HG03354 (cell line): ENCODE measurements at regions not wholly inside any gene's neighbourhood (a gene's known extent, or its start where the extent isn't known, plus 50 kb on each side); places are given as distances from the start of the nearest gene placed in this dataset.
"Not testable (repeated sequence)": the region's sequence is repeated elsewhere in the genome, so short reads cannot be mapped to it uniquely, and the experiment has no call there.

Source experiments
- ATAC-seq: cut with Tn5 transposase; IDR thresholded peaks from one replicate; pipeline ENCODE4 v1.9.1; 2021; ENCODE audit warnings: mild to moderate bottlenecking; ENCODE audit not compliant: unreplicated experiment, poor library complexity, severe bottlenecking

DNA sequence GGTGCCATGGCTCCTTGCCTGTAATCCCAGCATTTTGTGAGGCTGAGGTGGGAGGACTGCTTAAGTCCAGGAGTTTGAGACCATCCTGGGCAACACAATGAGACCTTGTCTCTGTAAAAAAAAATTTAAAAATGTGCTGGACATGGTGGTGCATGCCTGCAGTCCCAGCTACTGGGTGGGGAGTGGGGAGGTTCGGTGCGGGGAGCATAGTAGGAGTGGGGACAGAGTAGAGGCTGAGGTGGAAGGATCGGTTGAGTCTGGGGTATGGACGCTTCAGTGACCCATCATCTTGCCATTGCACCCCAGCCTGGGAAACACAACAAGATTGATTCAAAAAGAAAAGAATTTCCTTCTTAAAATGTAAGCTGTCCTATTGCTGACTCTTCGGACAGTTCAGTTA is 1490.0 kb upstream of the GBE1 start:
- no peak for ATAC-seq

DNA sequence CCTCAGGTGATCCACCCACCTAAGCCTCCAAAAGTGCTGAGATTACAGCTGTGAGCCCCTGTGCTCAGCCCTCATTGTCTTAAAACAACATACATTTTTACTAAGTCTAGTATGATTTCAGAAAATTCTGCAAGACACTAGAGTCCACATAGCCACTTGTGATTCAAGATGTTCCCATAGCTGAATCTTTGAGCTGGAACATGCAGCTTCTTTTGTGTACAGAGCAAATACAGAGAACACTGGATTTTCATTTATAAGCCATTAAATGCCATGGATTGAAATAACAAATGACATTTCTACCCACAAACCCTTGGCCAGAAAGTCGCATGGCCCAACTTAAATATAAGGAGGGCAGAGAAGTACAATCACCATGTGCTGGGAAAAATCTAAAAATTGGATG is 1489.2 kb upstream of the GBE1 start:
- no peak for ATAC-seq

DNA sequence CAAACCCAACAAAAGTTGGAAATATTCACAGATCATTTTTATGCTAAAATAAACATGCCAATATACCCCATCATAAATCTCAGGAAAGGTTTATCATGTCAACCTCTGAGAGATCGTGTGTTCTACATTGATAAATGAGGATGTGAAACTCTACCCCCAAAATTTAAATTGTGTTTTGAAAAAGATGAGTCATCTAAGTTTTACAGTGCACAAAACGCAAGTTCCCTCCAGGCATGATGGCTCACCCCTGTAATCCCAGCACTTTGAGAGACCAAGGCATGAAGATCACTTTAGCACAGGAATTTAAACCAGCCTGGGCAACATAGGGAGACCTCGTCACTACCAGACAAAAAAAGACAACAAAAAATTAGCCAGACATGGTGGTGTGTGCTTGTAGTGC is 1487.0 kb upstream of the GBE1 start:
- ATAC-seq: no peak

DNA sequence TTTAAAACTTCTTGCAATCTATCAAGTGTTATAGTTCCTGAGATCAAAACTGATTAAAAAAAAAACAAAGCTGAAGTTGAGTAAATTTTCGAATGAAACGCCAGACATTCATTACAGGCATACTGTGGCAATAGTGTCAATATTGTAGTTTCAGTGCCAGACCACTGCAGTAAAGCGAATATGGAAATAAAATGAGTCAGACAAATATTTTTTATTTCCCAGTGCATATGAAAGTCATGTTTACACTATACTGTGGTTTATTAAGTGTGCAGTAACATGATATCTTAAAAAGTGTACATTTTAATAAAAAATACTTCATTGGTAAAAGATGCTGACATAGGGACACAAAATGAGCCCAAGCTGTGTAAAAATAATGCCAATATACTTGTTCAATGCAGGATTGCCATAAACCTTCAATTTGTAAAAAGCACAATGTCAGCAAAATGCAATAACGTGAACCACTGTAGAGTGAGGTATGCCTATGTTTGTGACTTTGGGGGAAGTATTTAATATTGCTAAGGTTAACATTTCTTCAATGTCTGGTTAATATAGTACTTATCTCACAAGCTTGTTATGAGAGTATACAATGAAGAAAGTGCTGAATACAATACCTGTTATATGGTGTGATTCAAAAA is 1473.9 kb upstream of the GBE1 start:
- ATAC-seq: no peak

DNA sequence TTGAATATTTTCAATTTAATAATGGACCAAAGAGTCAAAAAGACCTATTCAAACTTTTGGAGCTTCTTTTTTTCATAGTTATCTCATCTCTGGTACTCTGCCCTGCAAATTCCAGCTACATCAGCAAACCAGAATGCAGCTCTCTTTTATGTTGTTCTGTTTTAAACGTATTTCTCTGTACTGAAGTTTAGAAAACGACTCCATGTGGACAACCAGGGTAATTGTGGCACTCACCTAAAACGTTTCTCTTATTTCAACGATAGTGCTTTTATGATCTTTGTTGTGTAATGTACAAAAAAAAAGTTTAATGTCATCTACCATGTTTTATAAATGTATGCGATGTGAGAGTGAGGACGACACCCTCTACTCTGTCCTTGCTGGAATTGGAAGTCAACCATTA is 1472.3 kb upstream of the GBE1 start:
- ATAC-seq: no peak

DNA sequence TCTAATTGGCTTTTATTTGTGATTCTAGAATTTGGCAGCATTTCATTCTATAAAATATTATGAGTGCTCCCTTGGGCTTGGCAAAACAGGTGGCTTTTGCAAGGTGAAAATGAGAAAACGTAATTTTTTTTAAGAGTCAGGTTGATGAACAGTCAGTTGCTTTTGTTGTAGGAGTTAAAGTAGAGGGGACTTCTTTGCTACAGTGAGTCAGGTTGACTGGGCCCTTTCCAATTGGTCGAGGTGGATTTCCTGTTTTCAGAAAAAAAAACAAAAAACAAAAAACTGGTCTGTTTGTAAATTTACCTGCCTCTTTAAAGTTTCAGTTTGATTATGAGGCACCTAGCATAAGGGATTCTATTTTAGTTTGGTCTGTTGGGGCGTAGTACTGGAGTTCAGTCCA is 1469.4 kb upstream of the GBE1 start:
- no peak for ATAC-seq

DNA sequence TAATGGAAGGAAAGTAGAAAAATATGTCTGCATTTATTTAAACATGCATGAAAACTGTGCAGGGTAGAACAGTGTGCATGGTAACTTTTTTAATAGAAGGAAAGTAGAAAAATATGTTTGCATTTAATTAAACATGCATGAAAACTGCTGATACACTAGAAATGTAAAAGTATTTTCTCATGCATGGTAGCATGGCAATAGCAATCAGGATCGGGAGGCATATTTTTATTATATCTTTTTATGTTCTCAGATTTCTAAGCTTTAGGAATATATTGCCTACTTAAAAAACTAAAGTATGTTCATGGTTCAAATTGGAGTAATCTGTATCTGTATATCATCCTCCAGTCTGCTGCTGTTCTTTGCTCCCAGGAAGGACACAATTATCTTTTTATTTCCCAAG is 1468.9 kb upstream of the GBE1 start:
- ATAC-seq: no peak

DNA sequence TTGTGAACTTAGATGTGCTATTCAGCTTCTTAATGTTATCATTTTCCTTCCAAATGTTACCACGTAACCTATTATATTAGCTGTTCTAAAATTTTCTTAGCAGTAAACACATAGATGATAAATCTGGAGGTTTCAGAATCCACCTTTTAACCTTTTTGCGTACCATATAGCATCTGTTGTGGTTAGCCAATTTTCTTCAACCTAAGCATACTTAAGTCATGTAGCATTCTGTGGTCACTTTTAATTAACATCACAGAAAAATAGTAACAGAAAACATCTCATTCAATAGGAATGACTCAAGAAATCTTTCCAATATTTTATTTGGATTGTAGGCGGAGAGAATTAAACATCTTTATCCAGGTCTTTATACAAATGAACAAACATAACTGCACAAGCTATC is 1465.3 kb upstream of the GBE1 start:
- no peak for ATAC-seq

DNA sequence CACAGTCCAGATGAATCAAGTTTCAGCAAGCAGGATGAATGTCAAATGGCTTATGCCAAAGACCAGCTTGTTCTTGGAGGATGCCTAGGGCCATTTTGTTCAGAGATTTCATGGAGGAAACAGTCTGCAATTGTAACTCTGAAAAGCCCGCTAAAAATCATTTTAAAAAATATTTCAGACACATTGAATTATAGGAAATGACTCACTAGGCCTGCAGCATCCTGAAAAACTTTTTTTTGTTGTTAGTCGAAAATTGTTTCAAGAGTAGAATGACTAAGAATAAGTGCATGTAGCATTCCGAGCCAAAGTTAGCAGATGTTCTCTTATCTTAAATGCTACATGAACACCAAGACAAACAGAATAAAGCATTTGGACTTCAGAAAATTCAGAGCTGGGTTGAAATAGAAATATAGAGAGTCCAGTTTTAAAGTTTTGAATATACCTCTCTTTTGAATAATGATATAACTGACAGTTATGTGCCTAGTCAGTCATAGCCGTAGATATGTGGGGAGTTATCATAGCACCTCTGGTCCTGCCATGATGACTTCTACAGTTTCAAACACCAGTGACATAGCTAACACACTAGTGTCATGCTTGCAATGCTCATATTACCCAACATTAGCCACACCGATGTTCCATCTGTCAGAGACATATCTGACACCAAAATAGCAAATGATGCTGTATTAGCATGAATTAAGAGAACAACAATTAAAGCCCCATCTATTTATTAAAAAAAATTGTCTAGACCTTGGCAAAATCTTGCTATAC is 1462.8 kb upstream of the GBE1 start:
- no peak for ATAC-seq

DNA sequence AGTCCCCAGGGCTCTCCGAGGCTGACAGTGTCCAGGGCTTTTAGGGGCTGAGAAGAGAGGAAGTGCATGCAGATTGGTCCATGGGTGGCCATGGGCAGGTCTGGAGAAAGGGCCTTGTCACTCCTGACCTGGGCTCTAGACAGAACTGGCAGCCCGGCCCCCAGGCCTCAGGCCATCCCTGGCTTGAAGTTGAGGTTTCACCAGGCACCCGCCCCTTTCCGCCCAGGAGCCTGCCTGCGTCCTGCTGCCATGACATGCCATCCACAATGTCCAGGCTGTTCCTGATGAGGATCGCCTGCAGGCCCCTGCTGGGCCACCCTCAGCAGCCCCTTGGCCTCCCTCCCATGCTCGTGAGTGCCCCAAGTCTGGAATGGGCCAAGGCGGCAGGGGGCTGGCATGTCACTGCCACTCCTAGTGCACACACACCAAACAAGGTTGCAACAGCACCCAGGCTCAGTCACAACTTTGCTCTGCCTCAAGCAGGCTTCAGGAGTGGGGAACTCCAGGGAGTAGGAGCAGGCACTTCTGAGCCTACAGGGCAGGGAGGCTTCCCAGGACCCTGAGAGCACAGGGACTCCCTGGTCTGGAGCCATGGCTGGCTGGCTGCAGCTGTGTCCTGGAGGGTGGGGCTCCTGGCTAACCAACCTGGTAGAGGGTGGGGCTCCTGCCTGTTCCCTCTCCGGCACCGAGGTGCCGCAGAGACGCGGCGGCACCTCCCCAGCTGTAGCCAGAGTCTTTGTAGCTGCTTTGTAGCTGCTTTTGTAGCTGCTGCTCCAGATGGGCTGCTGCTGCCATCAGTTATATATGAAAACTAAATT is 1457.1 kb upstream of the GBE1 start:
- no peak for ATAC-seq

DNA sequence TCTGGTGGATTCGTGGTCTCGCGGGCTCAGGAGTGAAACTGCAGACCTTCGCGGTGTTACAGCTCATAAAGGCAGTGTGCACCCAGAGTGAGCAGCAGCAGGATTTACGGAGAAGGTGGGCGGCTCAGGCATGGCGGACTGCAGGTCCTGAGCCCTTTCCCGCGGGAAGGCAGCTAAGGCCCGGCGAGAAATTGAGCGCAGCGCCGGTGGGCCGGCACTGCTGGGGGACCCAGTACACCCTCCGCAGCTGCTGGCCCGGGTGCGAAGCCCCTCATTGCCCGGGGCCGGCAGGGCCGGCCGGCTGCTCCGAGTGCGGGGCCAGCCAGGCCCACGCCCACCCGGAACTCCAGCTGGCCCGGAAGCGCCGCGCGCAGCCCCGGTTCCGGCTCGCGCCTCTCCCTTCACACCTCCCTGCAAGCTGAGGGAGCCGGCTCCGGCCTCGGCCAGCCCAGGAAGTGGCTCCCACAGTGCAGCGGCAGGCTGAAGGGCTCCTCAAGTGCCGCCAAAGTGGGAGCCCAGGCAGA is 1456.2 kb upstream of the GBE1 start:
- not testable (repeated sequence) for ATAC-seq

DNA sequence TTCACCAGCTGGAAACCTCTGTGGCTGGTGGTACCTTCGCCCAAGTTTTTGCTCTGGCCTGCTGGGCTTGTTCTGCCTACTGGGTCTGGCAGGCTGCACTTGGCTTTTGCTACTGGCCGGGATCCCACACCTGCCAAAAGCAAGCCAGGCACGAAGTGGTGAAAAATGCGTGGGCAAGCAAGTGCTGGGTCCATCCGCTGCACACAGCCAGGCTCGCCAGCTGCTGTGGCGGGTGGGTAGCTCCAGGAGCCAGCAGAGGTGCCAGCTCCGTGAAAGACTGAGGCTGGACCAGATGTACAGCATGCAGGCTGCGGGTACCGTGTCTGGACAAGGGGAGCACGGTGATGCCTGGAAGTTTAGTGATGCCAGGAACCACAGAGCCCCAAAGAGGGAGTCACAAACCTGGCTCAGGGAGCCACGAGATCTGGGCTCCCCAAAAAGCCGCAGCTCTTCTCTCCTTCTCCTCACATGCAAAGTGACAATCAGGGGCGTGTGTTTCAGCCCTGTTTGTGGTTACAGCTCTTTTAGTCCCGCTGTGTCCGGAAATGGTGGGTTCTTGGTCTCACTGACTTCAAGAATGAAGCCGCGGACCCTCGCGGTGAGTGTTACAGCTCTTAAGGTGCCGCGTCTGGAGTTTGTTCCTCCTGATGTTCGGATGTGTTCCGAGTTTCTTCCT is 1455.6 kb upstream of the GBE1 start:
- ATAC-seq: no peak

DNA sequence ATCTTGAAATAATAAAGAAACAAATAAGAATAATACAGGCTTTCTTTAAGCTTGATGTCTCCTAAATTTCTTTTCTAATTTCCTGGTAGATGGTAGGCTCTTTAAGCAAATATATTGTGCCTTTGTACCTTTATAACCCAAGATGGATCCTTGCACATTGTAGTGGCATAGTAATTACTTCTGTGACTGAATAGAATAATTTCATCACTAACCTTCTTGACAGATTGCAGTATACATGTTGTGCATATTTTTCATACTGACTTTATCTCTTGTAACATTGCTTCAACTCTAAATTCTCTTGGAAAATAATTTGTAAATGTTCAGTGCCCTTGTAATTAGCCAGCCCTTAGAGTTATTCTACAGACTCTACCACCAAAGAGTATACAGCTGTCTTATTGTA is 1433.8 kb upstream of the GBE1 start:
- no peak for ATAC-seq

DNA sequence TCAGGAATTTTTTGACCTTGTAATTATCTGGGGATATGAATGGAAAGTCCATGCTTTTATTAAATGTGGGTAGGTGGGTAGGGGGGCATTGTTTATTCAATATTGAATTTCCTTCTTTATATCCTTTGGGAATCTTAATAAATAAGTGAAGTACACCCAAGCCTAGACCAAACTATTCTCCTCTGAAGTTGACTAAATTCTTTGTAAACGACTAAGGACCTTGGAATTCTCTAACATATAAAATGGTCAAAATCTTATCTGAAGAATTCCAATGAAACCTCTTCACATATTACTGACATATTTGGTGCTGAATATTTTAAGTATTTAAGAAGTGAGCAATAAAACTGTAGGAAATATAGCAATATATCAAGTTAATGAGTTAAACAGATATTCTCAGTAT is 1432.1 kb upstream of the GBE1 start:
- ATAC-seq: no peak

DNA sequence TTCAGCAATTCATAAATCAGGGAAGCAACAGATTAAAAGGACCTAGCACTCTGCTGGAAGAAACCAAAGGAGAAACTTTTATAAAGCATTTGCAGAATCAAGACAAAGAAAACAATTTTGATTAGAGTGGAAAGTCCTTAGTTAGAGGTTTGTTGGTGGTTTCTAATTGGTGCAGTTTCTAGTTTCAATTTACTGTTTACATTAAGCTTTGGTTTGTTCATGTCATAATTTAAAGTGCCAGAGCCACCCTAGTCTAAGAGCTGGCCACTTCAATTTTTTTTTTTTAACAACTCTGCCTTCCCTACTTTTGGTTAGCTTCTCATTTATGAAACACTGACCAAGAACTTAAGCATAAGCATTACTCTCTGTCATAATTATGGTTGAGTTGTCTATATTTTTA is 1428.2 kb upstream of the GBE1 start:
- no peak for ATAC-seq

DNA sequence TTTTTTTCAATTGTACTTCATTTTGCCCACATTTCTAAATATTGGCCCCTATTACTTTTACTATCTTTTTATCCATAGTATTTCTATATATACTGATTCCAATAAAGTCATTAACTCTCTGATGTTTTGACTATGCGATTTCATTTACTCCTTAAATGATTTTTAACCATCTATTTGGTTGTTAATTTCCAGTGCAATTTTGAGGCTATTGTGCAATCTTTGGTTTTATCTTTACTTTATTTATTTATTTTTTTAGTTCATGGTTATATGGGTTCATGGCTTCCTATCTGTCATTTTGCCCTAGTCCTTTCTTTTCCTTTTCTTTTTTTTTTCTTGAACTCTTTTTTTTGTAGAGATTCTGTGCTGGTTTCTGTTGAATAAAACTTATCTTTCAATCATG is 1408.0 kb upstream of the GBE1 start:
- ATAC-seq: no peak

DNA sequence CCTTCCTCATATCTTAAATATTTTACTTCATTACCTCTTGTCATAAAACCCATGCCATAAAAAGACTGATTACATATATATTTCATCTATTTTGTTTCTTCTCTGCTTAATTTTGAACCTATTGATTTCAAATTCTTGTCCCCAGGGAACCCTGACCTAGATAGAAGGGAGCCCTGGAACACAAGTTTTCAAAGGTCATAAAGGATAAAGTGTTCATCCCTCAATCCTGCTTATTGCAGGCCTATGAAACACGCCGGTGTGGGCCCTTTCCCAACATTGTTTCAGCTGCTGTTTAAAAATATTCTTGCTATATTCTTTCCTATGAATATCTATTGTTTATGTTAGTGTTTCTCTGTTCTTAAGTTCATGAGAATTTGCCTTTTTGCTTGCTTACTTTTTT is 1389.5 kb upstream of the GBE1 start:
- ATAC-seq: no peak

DNA sequence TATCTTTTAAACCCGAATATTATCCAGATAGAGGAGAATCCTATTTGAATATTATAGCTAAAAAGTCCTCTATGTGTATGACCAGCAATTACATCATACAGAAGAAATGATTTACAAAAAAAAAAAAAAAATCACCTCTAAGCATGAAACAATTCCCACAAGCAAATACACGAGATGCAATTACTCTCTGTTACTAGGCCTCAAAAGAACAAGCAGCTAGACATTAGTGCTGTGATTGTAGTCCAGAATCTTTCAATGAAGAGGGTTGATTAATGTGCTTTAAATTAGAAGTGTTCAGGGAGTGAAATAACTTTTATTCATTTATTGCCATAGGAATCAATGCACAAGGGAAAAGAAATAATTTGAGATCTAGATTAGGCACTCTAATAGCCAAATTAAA is 1379.5 kb upstream of the GBE1 start:
- ATAC-seq: no peak

DNA sequence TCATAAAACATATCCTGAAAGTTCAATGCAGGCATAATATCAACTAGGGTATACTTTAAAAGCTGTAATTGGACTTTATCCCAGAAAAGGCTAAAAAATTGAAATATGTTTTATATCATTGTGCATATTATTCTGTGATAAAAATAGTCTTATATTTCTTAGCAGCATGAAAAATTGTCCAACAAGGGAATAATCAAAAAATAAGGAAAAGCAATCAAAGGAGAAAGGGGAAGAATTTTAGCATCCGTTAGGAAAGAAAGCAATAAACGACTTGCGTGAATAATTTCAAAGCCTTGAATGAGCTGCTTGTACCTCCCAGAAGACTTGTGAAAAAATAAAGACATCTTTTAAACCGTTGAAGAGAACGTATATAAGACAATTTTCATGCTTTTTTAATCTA is 1369.8 kb upstream of the GBE1 start:
- no peak for ATAC-seq

DNA sequence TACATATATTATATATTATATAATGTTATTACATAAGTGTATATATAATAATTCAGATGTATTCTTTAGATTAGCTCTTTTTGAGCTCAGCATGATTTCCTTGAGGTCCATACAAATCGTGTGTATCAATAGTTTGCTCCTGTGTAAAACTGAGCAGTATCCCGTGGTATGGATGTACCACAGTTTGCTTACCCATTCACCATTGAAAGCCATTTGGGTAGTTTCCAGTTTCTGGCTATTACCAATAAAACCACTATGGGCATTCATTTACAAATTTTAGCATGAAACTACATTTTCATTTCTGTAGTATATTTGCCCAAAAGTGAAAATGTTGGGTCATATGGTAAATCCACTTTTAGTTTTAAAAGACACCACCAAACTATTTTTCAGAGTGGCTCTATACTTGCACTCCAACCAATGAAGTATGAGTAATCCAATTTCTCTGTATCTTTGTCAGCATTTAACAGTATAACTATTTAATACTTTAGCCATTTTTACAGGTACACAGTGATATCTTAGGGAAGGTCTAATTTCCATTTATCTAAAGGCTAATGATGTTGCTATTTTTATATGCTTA is 1361.4 kb upstream of the GBE1 start:
- no peak for ATAC-seq
